ENCODE measurements at regions not wholly inside any gene's neighbourhood (a gene's known extent, or its start where the extent isn't known, plus 50 kb on each side); places are given as distances from the start of the nearest gene placed in this dataset.
A peak's percentile ranks its signal among the peaks of the same experiment; 100 is the strongest.
"Not testable (repeated sequence)": the region's sequence is repeated elsewhere in the genome, so short reads cannot be mapped to it uniquely, and the experiment has no call there.

- DNase-seq: no peak
Observed at GRCh38 chr5:40210694-40211093, 469.0 kb upstream of the PTGER4 start.

GRCh38 chr5:40206030-40206429 lies 473.7 kb upstream of the PTGER4 start:
- DNase-seq: no peak

DNA sequence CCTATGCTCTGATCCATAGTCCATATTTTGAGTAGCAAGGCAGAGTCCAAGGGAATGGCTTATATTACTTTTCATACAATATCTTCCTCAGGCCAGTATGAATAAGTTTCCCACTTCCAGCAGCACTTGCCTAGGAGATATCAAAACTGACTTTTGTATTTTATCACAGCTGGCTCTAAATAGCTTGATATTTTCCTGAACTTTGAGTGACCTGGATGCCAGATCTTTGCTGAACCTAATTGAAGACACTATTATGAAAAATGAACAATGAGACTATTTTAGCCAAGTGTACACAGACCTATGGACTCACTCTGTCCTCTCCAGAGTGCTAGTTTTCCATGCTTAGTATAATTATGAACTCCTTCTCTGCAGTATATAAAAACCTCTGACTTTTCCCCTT lies 475.6 kb upstream of the PTGER4 start:
- DNase-seq: no peak

DNA sequence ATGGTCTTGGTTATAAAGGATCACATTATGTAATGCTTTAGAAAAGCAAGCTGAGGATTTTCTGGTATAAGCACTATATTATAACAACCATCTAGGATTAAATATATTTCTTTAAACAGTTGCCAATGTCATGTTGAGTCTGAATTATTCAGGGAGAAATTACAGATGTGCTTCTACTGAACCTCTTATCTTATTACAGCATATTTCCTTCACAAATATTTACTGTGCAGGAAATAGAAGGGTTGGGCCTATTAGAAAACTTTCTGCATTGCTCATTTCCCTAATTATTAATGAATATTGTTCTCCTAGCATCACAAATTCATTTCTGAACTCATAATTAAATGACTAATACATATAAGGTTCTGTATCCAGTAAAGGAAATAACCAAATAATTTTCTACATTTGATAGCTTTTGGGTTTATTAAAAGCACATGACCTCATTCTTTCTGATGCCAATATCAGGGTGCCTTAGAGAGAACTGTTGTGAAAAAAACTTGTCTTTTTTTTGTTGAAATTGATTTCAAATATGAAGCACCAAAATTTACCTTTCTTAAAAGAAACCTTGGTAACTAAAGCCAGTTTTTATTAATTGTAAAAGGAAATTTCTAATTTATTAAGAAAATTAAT lies 476.8 kb upstream of the PTGER4 start:
- no peak for DNase-seq

GRCh38 chr5:40198736-40199135 lies 481.0 kb upstream of the PTGER4 start:
- DNase-seq: no peak

GRCh38 chr5:40195574-40195973 lies 484.1 kb upstream of the PTGER4 start:
- DNase-seq: not testable (repeated sequence)

DNA sequence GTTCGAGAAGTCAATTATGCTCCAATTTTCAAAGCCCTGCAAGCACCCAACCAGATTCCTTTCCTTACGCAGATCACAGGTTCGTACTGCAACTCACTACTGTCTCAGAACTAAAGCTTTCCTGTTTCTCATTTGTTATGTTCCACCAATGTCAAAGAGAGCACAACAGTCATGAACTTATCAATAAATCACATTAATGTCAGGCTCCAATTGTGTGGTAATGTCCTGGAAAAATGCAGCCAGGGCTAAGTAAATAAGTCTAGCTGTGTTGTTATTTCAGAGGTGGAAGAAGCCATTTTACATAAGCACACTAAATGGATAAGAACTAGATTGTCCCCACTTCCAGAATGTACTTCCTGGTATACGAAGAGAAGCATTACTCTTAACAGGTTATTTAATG lies 488.6 kb upstream of the PTGER4 start:
- no peak for DNase-seq

DNA sequence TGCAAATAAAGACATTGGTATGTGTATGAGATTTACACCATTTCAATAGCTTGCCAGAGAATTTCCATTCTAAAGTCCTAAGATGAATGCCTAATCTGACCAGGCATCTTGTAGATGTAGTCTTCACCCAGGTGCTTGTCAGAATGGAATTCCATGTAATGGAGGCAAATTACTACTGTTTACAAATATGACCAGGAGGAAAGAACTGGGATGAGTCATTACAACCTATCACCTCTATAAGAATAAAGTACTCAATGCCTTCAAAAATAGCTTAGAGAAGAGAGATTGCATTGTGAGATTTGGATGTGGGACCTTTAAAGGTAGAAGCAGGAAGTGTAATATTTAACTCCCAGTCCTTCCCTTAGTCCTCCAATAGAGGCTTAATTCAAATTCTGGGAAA lies 507.0 kb upstream of the PTGER4 start:
- no peak for DNase-seq

GRCh38 chr5:40171971-40172370 lies 507.7 kb upstream of the PTGER4 start:
- no peak for DNase-seq

DNA sequence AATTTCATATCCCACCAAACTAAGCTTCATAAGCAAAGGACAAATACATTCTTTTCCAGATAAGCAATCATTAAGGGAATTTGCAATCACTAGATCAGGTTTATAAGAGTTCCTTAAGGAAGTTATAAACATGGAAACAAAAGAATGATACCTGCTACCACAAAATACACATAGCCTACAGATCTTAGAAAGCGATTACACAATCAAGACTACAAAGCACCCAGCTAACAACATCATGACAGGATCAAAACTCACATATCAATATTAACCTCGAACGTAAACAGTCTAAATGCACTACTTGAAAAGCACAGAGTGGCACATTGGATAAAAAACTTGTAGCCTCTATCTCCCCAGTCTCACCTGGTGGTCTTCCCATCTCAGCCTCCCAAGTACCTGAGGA lies 512.4 kb upstream of the PTGER4 start:
- no peak for DNase-seq

- no peak for DNase-seq
Observed at GRCh38 chr5:40166802-40167201, 512.9 kb upstream of the PTGER4 start.

GRCh38 chr5:40165789-40166728 lies 513.7 kb upstream of the PTGER4 start:
- no peak for DNase-seq

DNA sequence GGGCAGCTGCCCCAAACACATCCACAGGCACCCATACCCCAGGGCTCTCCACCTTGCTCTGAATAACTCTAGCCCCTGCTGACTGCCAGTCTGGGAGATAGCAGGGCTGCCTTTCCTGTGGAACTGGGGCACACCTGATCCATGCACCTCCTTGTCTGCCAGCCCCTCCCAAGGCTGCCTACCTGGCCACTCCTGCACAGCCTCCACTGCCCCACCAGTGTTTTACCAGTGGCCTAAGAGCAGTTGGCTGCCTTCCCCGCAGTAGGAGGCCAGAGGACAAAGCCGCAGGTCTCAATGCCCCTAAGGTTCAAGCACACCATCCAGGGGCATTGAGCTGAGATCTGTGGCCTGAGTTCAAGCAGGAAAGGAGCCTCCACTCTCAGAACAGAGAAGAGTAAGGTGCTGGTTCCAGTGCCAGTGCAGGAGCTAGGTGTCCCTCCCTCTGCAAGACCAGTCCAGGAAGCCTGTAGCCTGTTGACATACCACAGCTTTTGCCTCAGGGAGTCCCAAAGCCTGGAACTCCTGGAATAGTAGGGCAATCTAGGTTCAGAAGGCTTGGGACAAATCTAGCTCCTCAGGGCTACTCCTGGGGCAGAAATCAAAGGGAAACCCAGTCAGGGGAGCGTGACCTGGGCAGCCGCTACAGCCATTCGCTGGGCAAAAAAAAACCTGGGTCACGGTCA lies 514.5 kb upstream of the PTGER4 start:
- DNase-seq: no peak

DNA sequence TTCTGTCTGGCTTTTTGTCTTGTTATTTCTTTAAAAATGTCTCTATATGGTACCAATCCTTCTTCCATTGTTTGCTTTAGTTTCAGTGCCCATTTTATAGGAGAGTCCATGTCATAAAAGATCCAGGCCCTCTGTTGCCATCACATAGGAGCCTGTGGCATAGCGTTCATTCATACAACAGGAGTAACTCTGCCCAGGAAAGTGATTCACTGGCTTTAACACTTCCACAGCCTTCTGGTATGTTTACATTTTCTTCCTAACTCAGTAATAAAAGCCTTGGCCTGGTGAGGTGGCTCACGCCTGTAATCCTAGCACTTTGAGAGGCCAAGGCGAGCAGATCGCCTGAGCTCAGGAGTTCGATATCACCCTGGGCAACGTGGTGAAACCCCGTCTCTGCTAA lies 519.3 kb upstream of the PTGER4 start:
- DNase-seq: no peak

DNA sequence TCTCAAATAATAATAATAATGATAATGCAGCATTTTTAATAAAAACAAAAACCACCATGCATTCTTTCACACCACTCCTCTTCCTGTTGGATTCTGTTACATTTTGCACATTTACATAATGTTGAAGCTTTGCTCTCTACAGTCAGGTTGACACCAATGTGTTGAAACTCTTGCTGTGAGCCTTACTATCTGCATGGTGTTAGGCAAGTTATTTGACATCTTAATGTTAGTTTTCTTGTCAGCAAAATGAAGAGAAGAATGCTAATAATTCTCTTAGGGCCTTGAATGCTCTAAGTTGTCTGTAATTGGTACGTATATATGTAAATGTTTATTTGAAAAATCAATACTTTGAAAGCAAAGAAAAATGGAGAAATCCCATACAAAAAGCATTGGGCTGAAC lies 525.5 kb upstream of the PTGER4 start:
- no peak for DNase-seq

DNA sequence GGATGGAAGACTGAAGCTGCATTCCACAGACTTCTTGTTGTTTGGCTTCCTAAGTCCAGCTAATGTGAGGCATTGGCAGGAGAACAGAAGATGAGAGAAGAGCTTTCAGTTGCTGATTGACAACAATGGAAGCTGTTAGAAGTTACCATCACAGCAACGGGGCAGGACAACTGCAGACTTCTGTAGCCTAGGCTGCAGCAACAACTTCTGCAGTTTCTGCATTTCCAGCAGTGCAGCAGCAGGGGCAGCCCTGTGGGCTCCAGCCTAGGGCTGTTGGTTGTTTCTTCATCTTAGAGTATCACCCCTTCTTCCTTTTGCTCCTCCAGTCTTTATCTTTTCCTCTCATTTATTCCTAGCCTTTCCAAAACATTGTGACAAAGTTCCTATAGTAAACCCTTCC lies 528.8 kb upstream of the PTGER4 start:
- peak; percentile 13 for DNase-seq

GRCh38 chr5:40141896-40142295 lies 537.8 kb upstream of the PTGER4 start:
- no peak for DNase-seq

DNA sequence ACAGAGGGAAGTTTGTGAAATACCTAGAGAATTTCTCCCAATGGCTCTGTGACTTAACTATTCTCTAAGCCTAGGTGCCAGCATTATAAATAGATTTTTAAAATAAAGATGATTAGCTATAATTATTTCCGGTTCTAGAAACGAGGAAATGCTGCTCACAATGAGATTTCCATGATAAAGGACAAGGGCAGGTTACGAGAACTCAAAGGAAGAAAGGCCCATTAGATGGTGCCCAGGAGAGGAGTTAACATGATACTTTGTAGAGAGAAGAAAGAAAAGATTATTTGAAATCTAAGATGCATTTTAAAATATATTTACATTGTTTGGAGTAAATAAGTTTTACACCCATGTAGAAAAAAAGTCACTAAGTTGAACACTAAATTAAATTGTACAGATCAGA lies 538.3 kb upstream of the PTGER4 start:
- DNase-seq: no peak

- no peak for DNase-seq
Observed at GRCh38 chr5:40137223-40137622, 542.5 kb upstream of the PTGER4 start.

DNA sequence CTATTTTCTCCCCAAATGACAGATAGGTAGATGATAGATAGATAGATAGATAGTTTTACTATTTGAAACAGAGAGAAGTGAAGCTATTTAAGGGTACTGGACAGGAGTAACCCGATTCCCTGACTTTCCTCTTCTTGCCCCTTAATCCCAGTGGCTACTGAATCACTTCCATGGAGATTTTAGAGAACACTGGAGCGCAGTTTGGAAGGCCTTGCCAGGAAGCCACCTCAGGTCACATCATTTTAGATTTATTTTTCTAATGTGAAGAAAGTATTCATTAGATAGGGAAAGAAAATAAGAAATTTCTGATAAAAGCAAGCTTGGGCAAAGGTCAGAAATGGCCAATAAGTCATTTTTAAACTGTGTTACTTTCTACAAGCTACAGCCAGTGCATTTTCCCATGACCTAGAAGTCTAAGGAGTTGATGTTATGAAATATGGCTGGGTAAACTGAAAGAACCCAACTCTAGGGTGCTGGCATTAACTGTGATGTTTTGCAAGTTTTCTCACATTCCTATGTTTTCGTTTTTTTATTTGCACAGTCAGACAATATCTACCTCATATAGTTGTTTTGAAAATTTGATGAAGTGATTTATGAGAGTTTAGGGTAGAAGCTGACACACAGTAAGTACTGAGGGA lies 544.7 kb upstream of the PTGER4 start:
- no peak for DNase-seq

- peak; percentile 7 for DNase-seq
Observed at GRCh38 chr5:40124367-40124766, 555.3 kb upstream of the PTGER4 start.

DNA sequence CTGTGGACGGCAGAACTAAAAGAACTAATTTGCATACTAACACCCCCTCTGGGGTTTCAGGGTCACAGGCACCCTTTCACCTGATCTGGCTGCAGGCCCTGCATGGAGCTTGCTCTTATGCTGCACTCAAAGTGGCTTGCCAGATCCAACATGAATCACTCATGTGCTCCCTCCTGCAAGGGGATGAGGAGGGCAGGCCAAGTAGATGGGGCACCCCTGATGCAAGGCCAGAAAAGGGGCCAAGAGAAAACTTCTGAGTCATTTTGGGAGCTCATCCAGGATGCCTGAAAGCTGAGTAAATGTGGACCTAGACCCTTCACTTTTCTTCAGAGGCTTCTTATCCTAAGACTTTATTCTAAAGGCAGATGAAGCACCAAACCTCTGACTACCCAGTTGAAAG lies 558.5 kb upstream of the PTGER4 start:
- DNase-seq: no peak

GRCh38 chr5:40112875-40113274 lies 566.8 kb upstream of the PTGER4 start:
- no peak for DNase-seq
